H9 (cell line): ENCODE measurements at regions not wholly inside any gene's neighbourhood (a gene's known extent, or its start where the extent isn't known, plus 50 kb on each side); places are given as distances from the start of the nearest gene placed in this dataset.

ENCODE experiments used
- DNase-seq: peaks from one replicate; pipeline ENCODE4 v3.0.0-alpha.2; 2017
- H2AFZ ChIP-seq: one replicate; pipeline ENCODE4 v1.6.1; 2013; ENCODE audit warnings: mild to moderate bottlenecking, low read length, control low read depth, moderate library complexity
- H2AK5ac ChIP-seq: 2 replicates; pipeline ENCODE4 v1.6.1; 2013; ENCODE audit warnings: low read length, control low read depth, mixed read lengths; ENCODE audit not compliant: insufficient read length
- H2BK120ac ChIP-seq: one replicate; pipeline ENCODE4 v1.6.1; 2013; ENCODE audit warnings: low read depth, mild to moderate bottlenecking, low read length, control low read depth, inconsistent platforms; ENCODE audit not compliant: poor library complexity, severe bottlenecking
- H2BK12ac ChIP-seq: 2 replicates; pipeline ENCODE4 v1.6.1; 2013; ENCODE audit warnings: low read length, control low read depth, mixed read lengths, low read depth; ENCODE audit not compliant: insufficient read length
- H2BK15ac ChIP-seq: 2 replicates; pipeline ENCODE4 v1.6.1; 2013; ENCODE audit warnings: low read depth, low read length, control low read depth
- H2BK20ac ChIP-seq: one replicate; pipeline ENCODE4 v1.6.1; 2013; ENCODE audit warnings: low read depth, mild to moderate bottlenecking, low read length, control low read depth, inconsistent platforms; ENCODE audit not compliant: poor library complexity, severe bottlenecking
- H2BK5ac ChIP-seq: 2 replicates; pipeline ENCODE4 v1.6.1; 2013; ENCODE audit warnings: low read length, control low read depth, mixed read lengths; ENCODE audit not compliant: insufficient read length
- H3K14ac ChIP-seq: 2 replicates; pipeline ENCODE4 v1.6.1; 2013; ENCODE audit warnings: low read length, control low read depth; ENCODE audit not compliant: insufficient read depth
- H3K18ac ChIP-seq: 2 replicates; pipeline ENCODE4 v1.6.1; 2013; ENCODE audit warnings: low read depth, mild to moderate bottlenecking, mixed read lengths, low read length, control low read depth; ENCODE audit not compliant: insufficient read length
- H3K23ac ChIP-seq: 2 replicates; pipeline ENCODE4 v1.6.1; 2013; ENCODE audit warnings: low read length, control low read depth, mixed read lengths, low read depth; ENCODE audit not compliant: insufficient read length
- H3K23me2 ChIP-seq: 2 replicates; pipeline ENCODE4 v1.6.1; 2013; ENCODE audit warnings: low read depth, mild to moderate bottlenecking, mixed read lengths, low read length, control low read depth; ENCODE audit not compliant: insufficient read length, poor library complexity, severe bottlenecking
- H3K27ac ChIP-seq: 2 replicates; pipeline ENCODE4 v1.5.1; 2013; ENCODE audit warnings: low read length, control low read depth, mixed read lengths, low read depth; ENCODE audit not compliant: insufficient read length
- H3K27me3 ChIP-seq: 2 replicates; pipeline ENCODE4 v1.6.1; 2013; ENCODE audit warnings: low read length, control low read depth, inconsistent platforms; ENCODE audit not compliant: insufficient read depth
- H3K4ac ChIP-seq: 2 replicates; pipeline ENCODE4 v1.6.1; 2013; ENCODE audit warnings: low read depth, mild to moderate bottlenecking, control low read depth, inconsistent platforms, low read length, moderate library complexity
- H3K4me1 ChIP-seq: 2 replicates; pipeline ENCODE4 v1.6.1; 2013; ENCODE audit warnings: low read length, control low read depth, inconsistent platforms; ENCODE audit not compliant: insufficient read depth
- H3K4me2 ChIP-seq: 2 replicates; pipeline ENCODE4 v1.6.1; 2013; ENCODE audit warnings: low read length, control low read depth, mixed read lengths; ENCODE audit not compliant: insufficient read length, insufficient read depth
- H3K56ac ChIP-seq: 2 replicates; pipeline ENCODE4 v1.6.1; 2013; ENCODE audit warnings: low read depth, mild to moderate bottlenecking, mixed read lengths, low read length, control low read depth; ENCODE audit not compliant: insufficient read length
- H3K79me1 ChIP-seq: 2 replicates; pipeline ENCODE4 v1.6.1; 2013; ENCODE audit warnings: low read depth, mild to moderate bottlenecking, moderate library complexity, low read length, control low read depth, inconsistent platforms; ENCODE audit not compliant: insufficient read depth, poor library complexity, severe bottlenecking
- H3K79me2 ChIP-seq: 2 replicates; pipeline ENCODE4 v1.6.1; 2013; ENCODE audit warnings: low read length, control low read depth, inconsistent platforms; ENCODE audit not compliant: insufficient read depth
- H3K9ac ChIP-seq: 2 replicates; pipeline ENCODE4 v1.6.1; 2013; ENCODE audit warnings: low read length, control low read depth, mixed read lengths; ENCODE audit not compliant: insufficient read length; ENCODE audit errors: extremely low read depth
- H3K9me3 ChIP-seq: one replicate; pipeline ENCODE4 v1.6.1; 2013; ENCODE audit warnings: low read depth, low read length, inconsistent platforms; ENCODE audit not compliant: control insufficient read depth
- H3T11ph ChIP-seq: one replicate; pipeline ENCODE4 v1.6.1; 2013; ENCODE audit warnings: mild to moderate bottlenecking, low read length, control low read depth, inconsistent platforms
- H4K20me1 ChIP-seq: one replicate; pipeline ENCODE4 v1.6.1; 2013; ENCODE audit not compliant: control insufficient read depth, insufficient read length, insufficient read depth
- H4K5ac ChIP-seq: 2 replicates; pipeline ENCODE4 v1.6.1; 2013; ENCODE audit warnings: low read depth, mild to moderate bottlenecking, mixed read lengths, low read length, control low read depth; ENCODE audit not compliant: insufficient read length
- H4K8ac ChIP-seq: replicated peaks from 2 replicates; pipeline ENCODE4 v1.6.1; 2013; ENCODE audit warnings: low read length, control low read depth, mixed read lengths, low read depth; ENCODE audit not compliant: insufficient read length
- H4K91ac ChIP-seq: 2 replicates; pipeline ENCODE4 v1.6.1; 2013; ENCODE audit warnings: low read depth, mild to moderate bottlenecking, moderate library complexity, mixed read lengths, low read length, control low read depth; ENCODE audit not compliant: insufficient read length
- H3K27ac Mint-ChIP-seq, 3 experiments: 2 replicates in 2 of 3; 3 replicates in 1 of 3; pipeline ENCODE4 v1.8.0; 2020 to 2021; ENCODE audit warnings: mixed read lengths in 3 of 3, mild to moderate bottlenecking in 1 of 3, moderate library complexity in 1 of 3
- H3K27me3 Mint-ChIP-seq: 2 replicates; pipeline ENCODE4 v1.8.0; 2021; ENCODE audit warnings: low read depth, mild to moderate bottlenecking, moderate library complexity, mixed read lengths
- H3K36me3 Mint-ChIP-seq, 3 experiments: 2 replicates in 2 of 3; 3 replicates in 1 of 3; pipeline ENCODE4 v1.8.0; 2020 to 2021; ENCODE audit warnings: low read depth in 3 of 3, mixed read lengths in 3 of 3; ENCODE audit not compliant: insufficient read depth in 1 of 3
- H3K4me1 Mint-ChIP-seq, 2 experiments: 2 replicates each; pipeline ENCODE4 v1.8.0; 2020; ENCODE audit warnings: mixed read lengths in 2 of 2
- H3K4me3 Mint-ChIP-seq, 2 experiments: 2 replicates in 1 of 2; 3 replicates in 1 of 2; pipeline ENCODE4 v1.8.0; 2020 to 2021; ENCODE audit warnings: mild to moderate bottlenecking in 2 of 2, mixed read lengths in 2 of 2, moderate library complexity in 1 of 2
- H3K9me3 Mint-ChIP-seq, 2 experiments: 2 replicates in 1 of 2; 3 replicates in 1 of 2; pipeline ENCODE4 v1.8.0; 2020; ENCODE audit warnings: mild to moderate bottlenecking in 2 of 2, mixed read lengths in 2 of 2, moderate library complexity in 1 of 2
- TF ChIP-seq, protein P1 (sequence below): fragments of 200-600 bp; sonication (generic); conservative IDR thresholded peaks from 3 replicates; pipeline ENCODE4 v1.8.0; 2021; ENCODE audit warnings: antibody characterized with exemption, mild to moderate bottlenecking

DNA sequence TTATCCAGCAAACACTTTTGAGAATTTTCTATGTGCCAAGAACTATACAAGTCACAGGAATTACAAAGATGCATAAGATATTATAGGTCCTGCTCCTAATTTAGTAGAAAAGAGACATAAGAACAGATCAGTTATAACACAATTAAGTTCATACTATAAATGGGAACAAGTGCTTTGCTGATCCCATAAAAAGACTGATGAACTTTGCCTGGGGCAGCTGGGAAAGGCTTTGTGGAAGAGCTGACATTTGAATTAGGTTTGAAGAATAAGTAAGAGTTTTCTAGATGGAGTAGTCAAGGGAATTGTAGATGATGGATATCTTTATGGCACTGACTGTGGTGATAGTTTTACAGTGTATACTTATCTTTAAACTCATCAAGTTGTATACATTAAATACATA lies 76.5 kb downstream of the VCAM1 start:
- H3K56ac ChIP-seq, result no peak overlapping the region
- H4K8ac ChIP-seq, result no peak overlapping the region
- no peak overlapping the region for H3K4me2 ChIP-seq
- no peaks in the 10 kb centered on the region for H3K79me1 ChIP-seq
- no peak overlapping the region for H2BK12ac ChIP-seq
- H3K14ac ChIP-seq, result no peak overlapping the region
- H3K9me3 Mint-ChIP-seq, result peaks cover 5 to 6% of the 10 kb centered on the region in 2 experiments; a peak in 3 of 5 replicates
- no peak overlapping the region for H4K5ac ChIP-seq
- no peaks in the 10 kb centered on the region for H3K79me2 ChIP-seq
- no peak overlapping the region for H3K18ac ChIP-seq
- H3K9me3 ChIP-seq, result no peaks in the 10 kb centered on the region
- H2BK5ac ChIP-seq, result no peak overlapping the region
- no peak overlapping the region for H2BK15ac ChIP-seq
- H3T11ph ChIP-seq, result no peak overlapping the region
- H3K27me3 Mint-ChIP-seq, result no peaks in the 10 kb centered on the region
- no peak overlapping the region for H3K4ac ChIP-seq
- H3K27ac Mint-ChIP-seq, result no peak overlapping the region
- H3K23me2 ChIP-seq, result no peaks in the 10 kb centered on the region
- H3K36me3 Mint-ChIP-seq, result peaks cover 0 to 7% (median 0%) of the 10 kb centered on the region in 3 experiments; a peak in 2 of 7 replicates
- no peak for DNase-seq
- no peaks in the 10 kb centered on the region for H3K4me1 ChIP-seq
- peaks cover 22 to 23% of the 10 kb centered on the region in 2 experiments for H3K4me1 Mint-ChIP-seq
- H2AFZ ChIP-seq, result no peak overlapping the region
- H3K27me3 ChIP-seq, result no peaks in the 10 kb centered on the region
- H3K9ac ChIP-seq, result no peak overlapping the region
- TF ChIP-seq, protein P1, sequence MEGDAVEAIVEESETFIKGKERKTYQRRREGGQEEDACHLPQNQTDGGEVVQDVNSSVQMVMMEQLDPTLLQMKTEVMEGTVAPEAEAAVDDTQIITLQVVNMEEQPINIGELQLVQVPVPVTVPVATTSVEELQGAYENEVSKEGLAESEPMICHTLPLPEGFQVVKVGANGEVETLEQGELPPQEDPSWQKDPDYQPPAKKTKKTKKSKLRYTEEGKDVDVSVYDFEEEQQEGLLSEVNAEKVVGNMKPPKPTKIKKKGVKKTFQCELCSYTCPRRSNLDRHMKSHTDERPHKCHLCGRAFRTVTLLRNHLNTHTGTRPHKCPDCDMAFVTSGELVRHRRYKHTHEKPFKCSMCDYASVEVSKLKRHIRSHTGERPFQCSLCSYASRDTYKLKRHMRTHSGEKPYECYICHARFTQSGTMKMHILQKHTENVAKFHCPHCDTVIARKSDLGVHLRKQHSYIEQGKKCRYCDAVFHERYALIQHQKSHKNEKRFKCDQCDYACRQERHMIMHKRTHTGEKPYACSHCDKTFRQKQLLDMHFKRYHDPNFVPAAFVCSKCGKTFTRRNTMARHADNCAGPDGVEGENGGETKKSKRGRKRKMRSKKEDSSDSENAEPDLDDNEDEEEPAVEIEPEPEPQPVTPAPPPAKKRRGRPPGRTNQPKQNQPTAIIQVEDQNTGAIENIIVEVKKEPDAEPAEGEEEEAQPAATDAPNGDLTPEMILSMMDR, result no peak
- no peaks in the 10 kb centered on the region for H4K20me1 ChIP-seq
- no peak overlapping the region for H3K27ac ChIP-seq
- H3K4me3 Mint-ChIP-seq, result no peak overlapping the region
- H2BK20ac ChIP-seq, result no peak overlapping the region
- H2BK120ac ChIP-seq, result no peak overlapping the region
- H3K23ac ChIP-seq, result no peak overlapping the region
- no peak overlapping the region for H4K91ac ChIP-seq
- no peak overlapping the region for H2AK5ac ChIP-seq
